Smooth muscle cell (in vitro differentiated cells): ENCODE measurements at regions not wholly inside any gene's neighbourhood (a gene's known extent, or its start where the extent isn't known, plus 50 kb on each side); places are given as distances from the start of the nearest gene placed in this dataset.

Source experiments
- DNase-seq: peaks from one replicate; lab custom pipeline; 2025; ENCODE audit not compliant: unreplicated experiment; lab: John Stamatoyannopoulos, UW
- H2AFZ ChIP-seq: fragments of 200-600 bp; sonication (generic); 2 replicates; pipeline ENCODE4 v1.6.0; 2016; ENCODE audit warnings: antibody characterized with exemption, low read depth, mild to moderate bottlenecking
- H3F3A ChIP-seq: fragments of 200-600 bp; sonication (generic); 2 replicates; pipeline ENCODE4 v1.6.0; 2017; ENCODE audit warnings: antibody characterized with exemption, low read depth
- H3K27ac ChIP-seq: fragments of 200-600 bp; sonication (generic); 2 replicates; pipeline ENCODE4 v1.5.1; 2016; ENCODE audit warnings: low read depth, mild to moderate bottlenecking
- H3K27me3 ChIP-seq: fragments of 200-600 bp; sonication (generic); 2 replicates; pipeline ENCODE4 v1.6.1; 2016; ENCODE audit warnings: low read depth, mild to moderate bottlenecking
- H3K36me3 ChIP-seq: fragments of 200-600 bp; sonication (generic); 2 replicates; pipeline ENCODE4 v1.5.1; 2016; ENCODE audit warnings: low read depth
- H3K4me1 ChIP-seq: fragments of 200-600 bp; sonication (generic); 2 replicates; pipeline ENCODE4 v1.5.1; 2016; ENCODE audit warnings: low read depth
- H3K4me2 ChIP-seq: fragments of 200-600 bp; sonication (generic); 2 replicates; pipeline ENCODE4 v1.6.0; 2016; ENCODE audit warnings: mild to moderate bottlenecking
- H3K4me3 ChIP-seq: fragments of 200-600 bp; sonication (generic); 2 replicates; pipeline ENCODE4 v1.5.1; 2016; ENCODE audit warnings: mild to moderate bottlenecking
- H3K79me2 ChIP-seq: fragments of 200-600 bp; sonication (generic); 2 replicates; pipeline ENCODE4 v1.6.0; 2016; ENCODE audit warnings: low read depth, mild to moderate bottlenecking
- H3K9ac ChIP-seq: fragments of 200-600 bp; sonication (generic); 2 replicates; pipeline ENCODE4 v1.6.0; 2016; ENCODE audit warnings: low read depth
- H3K9me3 ChIP-seq: fragments of 200-600 bp; sonication (generic); replicated peaks from 2 replicates; pipeline ENCODE4 v1.5.1; 2016; ENCODE audit warnings: low read depth
- H4K20me1 ChIP-seq: fragments of 200-600 bp; sonication (generic); 2 replicates; pipeline ENCODE4 v1.6.0; 2016; ENCODE audit warnings: low read depth
- CTCF ChIP-seq: fragments of 200-600 bp; sonication (generic); IDR thresholded peaks from 2 replicates; pipeline ENCODE4 v1.5.1; 2017; ENCODE audit warnings: borderline replicate concordance, mild to moderate bottlenecking, antibody characterized with exemption; ENCODE audit not compliant: insufficient read depth, poor library complexity, severe bottlenecking
- WGBS: methylation state at CpG from one replicate; pipeline ENCODE4 v1.1.7; 2016; ENCODE audit warnings: low lambda C conversion rate; 5-methylcytosine and 5-hydroxymethylcytosine counted together

- H4K20me1 ChIP-seq: no peaks in the 10 kb centered on the region
- H3F3A ChIP-seq: no peaks in the 10 kb centered on the region
- no peaks in the 10 kb centered on the region for H3K36me3 ChIP-seq
- H2AFZ ChIP-seq: no peak overlapping the region
- no peak overlapping the region for H3K27ac ChIP-seq
- peaks cover 29% of the 10 kb centered on the region for H3K27me3 ChIP-seq
- no peak overlapping the region for H3K4me2 ChIP-seq
- no peak for DNase-seq
- WGBS: 39% methylated on average over 2 of the region's 2 CpGs
- no peaks in the 10 kb centered on the region for H3K9me3 ChIP-seq
- H3K4me3 ChIP-seq: no peak overlapping the region
- TF ChIP-seq CTCF: no peak
- no peaks in the 10 kb centered on the region for H3K4me1 ChIP-seq
- no peak overlapping the region for H3K9ac ChIP-seq
- H3K79me2 ChIP-seq: no peaks in the 10 kb centered on the region
These were observed 184.2 kb downstream of the MN1 start for GRCh38 chr22:27617214-27617881.

- no peak for DNase-seq
- no peak overlapping the region for H3K9ac ChIP-seq
- no peaks in the 10 kb centered on the region for H3F3A ChIP-seq
- H3K79me2 ChIP-seq: no peaks in the 10 kb centered on the region
- H3K27me3 ChIP-seq: no peaks in the 10 kb centered on the region
- H3K4me3 ChIP-seq: no peak overlapping the region
- H2AFZ ChIP-seq: no peak overlapping the region
- H3K27ac ChIP-seq: no peak overlapping the region
- 77% methylated on average over 15 of the region's 15 CpGs for WGBS
- H3K4me2 ChIP-seq: no peak overlapping the region
- no peaks in the 10 kb centered on the region for H4K20me1 ChIP-seq
- no peaks in the 10 kb centered on the region for H3K36me3 ChIP-seq
- H3K4me1 ChIP-seq: no peaks in the 10 kb centered on the region
- H3K9me3 ChIP-seq: no peaks in the 10 kb centered on the region
- TF ChIP-seq CTCF: no peak
These were observed 181.0 kb downstream of the MN1 start for GRCh38 chr22:27620367-27621154.

GRCh38 chr22:27621486-27622070, 180.0 kb downstream of the MN1 start:
- Histone ChIP-seq H3K4me2 (peak overlapping the region; percentile 2), H3K9ac (no peak overlapping the region), H3K27ac (no peak overlapping the region), H3K36me3 (no peaks in the 10 kb centered on the region), H2AFZ (no peak overlapping the region), H3K9me3 (no peaks in the 10 kb centered on the region), H3K4me1 (no peaks in the 10 kb centered on the region), H3K27me3 (no peaks in the 10 kb centered on the region), H3K79me2 (no peaks in the 10 kb centered on the region), H4K20me1 (no peaks in the 10 kb centered on the region), H3K4me3 (no peak overlapping the region), H3F3A (no peaks in the 10 kb centered on the region)
- no peak for DNase-seq
- WGBS: 73% methylated on average over 10 of the region's 10 CpGs
- no peak for TF ChIP-seq CTCF
